Activated CD4-positive, alpha-beta memory T cell treated with anti-CD3 and anti-CD28 coated beads for 36 hours (primary cell): ENCODE measurements at regions not wholly inside any gene's neighbourhood (a gene's known extent, or its start where the extent isn't known, plus 50 kb on each side); places are given as distances from the start of the nearest gene placed in this dataset.

Experiments
- CTCF ChIA-PET: fragments of 350-600 bp; sonication (Branson Sonifier 250); formaldehyde crosslinking; loops from one replicate; lab custom pipeline; 2021; ENCODE audit warnings: antibody characterized with exemption, inconsistent platforms; lab: Charles Lee
- POLR2A ChIA-PET: fragments of 350-600 bp; sonication (Branson Sonifier 250); formaldehyde crosslinking; loops from one replicate; lab custom pipeline; 2021; ENCODE audit warnings: antibody characterized with exemption; lab: Charles Lee
- DNase-seq: peaks from one replicate; pipeline ENCODE4 v3.0.0-alpha.2; 2020
- H3K27ac Mint-ChIP-seq: one replicate; pipeline ENCODE4 v1.8.0; 2021; ENCODE audit warnings: mixed read lengths
- H3K27me3 Mint-ChIP-seq: one replicate; pipeline ENCODE4 v1.8.0; 2021; ENCODE audit warnings: mixed read lengths
- H3K36me3 Mint-ChIP-seq: one replicate; pipeline ENCODE4 v1.8.0; 2021; ENCODE audit warnings: mixed read lengths
- H3K4me1 Mint-ChIP-seq: one replicate; pipeline ENCODE4 v1.8.0; 2021; ENCODE audit warnings: low read depth, mixed read lengths
- H3K4me3 Mint-ChIP-seq: one replicate; pipeline ENCODE4 v1.8.0; 2021; ENCODE audit warnings: mild to moderate bottlenecking, mixed read lengths
- H3K9me3 Mint-ChIP-seq: one replicate; pipeline ENCODE4 v1.8.0; 2021; ENCODE audit warnings: mixed read lengths
- intact Hi-C: fragments of 100-400 bp; cut with micrococcal nuclease; formaldehyde crosslinking; loops from one replicate; pipeline ENCODE4 v1.15.1; 2023

GRCh38 chr16:82439678-82440293, 187.0 kb upstream of the CDH13 start:
- Mint-ChIP-seq H3K4me1 (no peaks in the 10 kb centered on the region), H3K4me3 (no peak overlapping the region), H3K36me3 (no peaks in the 10 kb centered on the region), H3K27me3 (peaks cover 5% of the 10 kb centered on the region), H3K9me3 (no peaks in the 10 kb centered on the region), H3K27ac (no peak overlapping the region)
- DNase-seq: no peak
- CTCF ChIA-PET: interaction anchor here (1.0 kb wide), 1 partner anchor 15 kb away, joined by 3 read pairs; no protein-coding TSS in a partner anchor
- POLR2A ChIA-PET: no interaction called here
- intact Hi-C loops: no loop called here

GRCh38 chr16:82433042-82433441, 193.7 kb upstream of the CDH13 start:
- Mint-ChIP-seq H3K27ac (no peak overlapping the region), H3K4me1 (no peaks in the 10 kb centered on the region), H3K4me3 (no peak overlapping the region), H3K27me3 (no peaks in the 10 kb centered on the region), H3K36me3 (no peaks in the 10 kb centered on the region), H3K9me3 (no peaks in the 10 kb centered on the region)
- ChIA-PET POLR2A (no interaction called here), CTCF (no interaction called here)
- DNase-seq: no peak
- intact Hi-C loops: no loop called here

- no peak for DNase-seq
- H3K27ac Mint-ChIP-seq: no peak overlapping the region
Measured at GRCh38 chr16:82432261-82432660, 194.5 kb upstream of the CDH13 start.

GRCh38 chr16:82425661-82426060, 201.1 kb upstream of the CDH13 start:
- DNase-seq: no peak
- Mint-ChIP-seq H3K27ac (no peak overlapping the region), H3K36me3 (no peaks in the 10 kb centered on the region), H3K27me3 (peaks cover 3% of the 10 kb centered on the region), H3K9me3 (no peaks in the 10 kb centered on the region), H3K4me3 (no peak overlapping the region), H3K4me1 (no peaks in the 10 kb centered on the region)
- ChIA-PET CTCF (interaction anchor here (0.6 kb wide), 1 partner anchor 1171 kb away, joined by 4 read pairs; no protein-coding TSS in a partner anchor), POLR2A (no interaction called here)
- intact Hi-C loops: no loop called here

More at GRCh38 chr16:82432261-82432660, 194.5 kb upstream of the CDH13 start:
- no peaks in the 10 kb centered on the region for H3K9me3 Mint-ChIP-seq
- no peaks in the 10 kb centered on the region for H3K27me3 Mint-ChIP-seq
- H3K36me3 Mint-ChIP-seq: no peaks in the 10 kb centered on the region
- CTCF ChIA-PET: interaction anchor here (0.6 kb wide), 1 partner anchor 453 kb away, joined by 3 read pairs; no protein-coding TSS in a partner anchor
- H3K4me3 Mint-ChIP-seq: no peak overlapping the region
- no peaks in the 10 kb centered on the region for H3K4me1 Mint-ChIP-seq
- POLR2A ChIA-PET: no interaction called here
- intact Hi-C loops: no loop called here

GRCh38 chr16:82421851-82422250, 204.9 kb upstream of the CDH13 start:
- Mint-ChIP-seq H3K4me3 (no peak overlapping the region), H3K27me3 (peaks cover 3% of the 10 kb centered on the region), H3K27ac (no peak overlapping the region), H3K9me3 (no peaks in the 10 kb centered on the region), H3K36me3 (no peaks in the 10 kb centered on the region), H3K4me1 (no peaks in the 10 kb centered on the region)
- CTCF ChIA-PET: interaction anchor here (1.2 kb wide), 1 partner anchor 158 kb away, joined by 3 read pairs; no protein-coding TSS in a partner anchor
- intact Hi-C loops: no loop called here
- POLR2A ChIA-PET: no interaction called here
- no peak for DNase-seq

GRCh38 chr16:82419332-82419731, 207.4 kb upstream of the CDH13 start:
- Mint-ChIP-seq H3K4me1 (no peaks in the 10 kb centered on the region), H3K36me3 (no peaks in the 10 kb centered on the region), H3K27me3 (no peaks in the 10 kb centered on the region), H3K4me3 (no peak overlapping the region), H3K27ac (no peak overlapping the region), H3K9me3 (no peaks in the 10 kb centered on the region)
- POLR2A ChIA-PET: no interaction called here
- DNase-seq: no peak
- intact Hi-C loops: no loop called here
- CTCF ChIA-PET: no interaction called here

GRCh38 chr16:82414476-82414875, 212.3 kb upstream of the CDH13 start:
- peaks cover 4% of the 10 kb centered on the region for H3K27me3 Mint-ChIP-seq
- no peaks in the 10 kb centered on the region for H3K9me3 Mint-ChIP-seq
- intact Hi-C loops: no loop called here
- no peak overlapping the region for H3K27ac Mint-ChIP-seq
- no peaks in the 10 kb centered on the region for H3K36me3 Mint-ChIP-seq
- no peak for DNase-seq
- ChIA-PET CTCF (no interaction called here), POLR2A (no interaction called here)
- no peaks in the 10 kb centered on the region for H3K4me1 Mint-ChIP-seq
- H3K4me3 Mint-ChIP-seq: no peak overlapping the region

- intact Hi-C loops: no loop called here
- Mint-ChIP-seq H3K4me1 (no peaks in the 10 kb centered on the region), H3K27me3 (peaks cover 8% of the 10 kb centered on the region), H3K36me3 (no peaks in the 10 kb centered on the region), H3K4me3 (no peak overlapping the region), H3K9me3 (no peaks in the 10 kb centered on the region), H3K27ac (no peak overlapping the region)
- ChIA-PET POLR2A (no interaction called here), CTCF (no interaction called here)
- no peak for DNase-seq
Measured at GRCh38 chr16:82412770-82413169, 214.0 kb upstream of the CDH13 start.

GRCh38 chr16:82405736-82406135, 221.0 kb upstream of the CDH13 start:
- no peaks in the 10 kb centered on the region for H3K9me3 Mint-ChIP-seq
- CTCF ChIA-PET: interaction anchor here (0.6 kb wide), 1 partner anchor 31 kb away, joined by 3 read pairs; no protein-coding TSS in a partner anchor
- DNase-seq: no peak
- H3K4me3 Mint-ChIP-seq: no peak overlapping the region
- H3K27ac Mint-ChIP-seq: no peak overlapping the region
- POLR2A ChIA-PET: no interaction called here
- H3K27me3 Mint-ChIP-seq: peaks cover 17% of the 10 kb centered on the region
- H3K36me3 Mint-ChIP-seq: no peaks in the 10 kb centered on the region
- intact Hi-C loops: no loop called here
- H3K4me1 Mint-ChIP-seq: no peaks in the 10 kb centered on the region

GRCh38 chr16:82404586-82405315, 222.0 kb upstream of the CDH13 start:
- Mint-ChIP-seq H3K27ac (no peak overlapping the region), H3K27me3 (peaks cover 13% of the 10 kb centered on the region), H3K36me3 (no peaks in the 10 kb centered on the region), H3K4me1 (no peaks in the 10 kb centered on the region), H3K9me3 (no peaks in the 10 kb centered on the region), H3K4me3 (no peak overlapping the region)
- intact Hi-C loops: no loop called here
- ChIA-PET CTCF (no interaction called here), POLR2A (no interaction called here)
- DNase-seq: no peak

- H3K9me3 Mint-ChIP-seq: no peaks in the 10 kb centered on the region
- no peak for DNase-seq
- H3K4me3 Mint-ChIP-seq: no peak overlapping the region
- intact Hi-C loops: no loop called here
- POLR2A ChIA-PET: no interaction called here
- H3K27me3 Mint-ChIP-seq: peaks cover 9% of the 10 kb centered on the region
- CTCF ChIA-PET: no interaction called here
- no peaks in the 10 kb centered on the region for H3K36me3 Mint-ChIP-seq
- no peak overlapping the region for H3K27ac Mint-ChIP-seq
- no peaks in the 10 kb centered on the region for H3K4me1 Mint-ChIP-seq
Measured at GRCh38 chr16:82402665-82403218, 224.0 kb upstream of the CDH13 start.

GRCh38 chr16:82400046-82400445, 226.7 kb upstream of the CDH13 start:
- intact Hi-C loops: no loop called here
- ChIA-PET POLR2A (no interaction called here), CTCF (no interaction called here)
- H3K4me1 Mint-ChIP-seq: no peaks in the 10 kb centered on the region
- H3K9me3 Mint-ChIP-seq: no peaks in the 10 kb centered on the region
- DNase-seq: no peak
- no peaks in the 10 kb centered on the region for H3K36me3 Mint-ChIP-seq
- H3K27me3 Mint-ChIP-seq: peaks cover 3% of the 10 kb centered on the region
- no peak overlapping the region for H3K4me3 Mint-ChIP-seq
- H3K27ac Mint-ChIP-seq: no peak overlapping the region
